Right lobe of liver (tissue), 6 donors: ENCODE measurements at regions not wholly inside any gene's neighbourhood (a gene's known extent, or its start where the extent isn't known, plus 50 kb on each side); places are given as distances from the start of the nearest gene placed in this dataset.

Source experiments
- ATAC-seq, 4 donors: fragments of 200-7000 bp; cut with Tn5 transposase; one replicate each; pipeline ENCODE4 v1.9.1; 2020; ENCODE audit warnings: mild to moderate bottlenecking in 4 of 4, moderate library complexity in 4 of 4
- DNase-seq, 3 donors: peaks; one replicate each; pipeline ENCODE4 v3.0.0-alpha.2; 2020
- H3K27ac ChIP-seq, 3 donors: fragments of 200-600 bp; one replicate each; pipeline ENCODE4 v1.8.0; 2022
- H3K27me3 ChIP-seq, 2 donors: fragments of 200-600 bp; one replicate each; pipeline ENCODE4 v1.8.0; 2022
- H3K36me3 ChIP-seq, 4 donors: fragments of 200-600 bp; sonication (generic) in 1 of 4; one replicate each; pipeline versions ENCODE4 v1.5.1 to v1.8.0; 2017 to 2022; ENCODE audit warnings: control low read depth in 1 of 4
- H3K4me1 ChIP-seq, 4 donors: fragments of 200-600 bp; sonication (generic) in 1 of 4; one replicate each; pipeline versions ENCODE4 v1.5.1 to v1.8.0; 2017 to 2022; ENCODE audit warnings: control low read depth in 1 of 4
- H3K4me3 ChIP-seq, 3 donors: fragments of 200-600 bp; one replicate each; pipeline ENCODE4 v1.8.0; 2022
- H3K9me3 ChIP-seq, 4 donors: fragments of 200-600 bp; sonication (generic) in 1 of 4; one replicate each; pipeline versions ENCODE4 v1.5.1 to v1.8.0; 2017 to 2022; ENCODE audit warnings: control low read depth in 1 of 4
- POLR2A ChIP-seq: fragments of 450-650 bp; IDR thresholded peaks from one replicate; pipeline ENCODE4 v1.6.1; 2017; ENCODE audit warnings: antibody characterized with exemption, mild to moderate bottlenecking
- WGBS: methylation state at CpG from one replicate; pipeline ENCODE4 v1.1.6; 2018; ENCODE audit warnings: low coverage, low lambda C conversion rate; ENCODE audit not compliant: insufficient coverage; ENCODE audit errors: missing lambda C conversion rate; 5-methylcytosine and 5-hydroxymethylcytosine counted together
- intact Hi-C, 2 donors: fragments of 100-400 bp; cut with DNase I; formaldehyde crosslinking; loops; one replicate each; pipeline versions ENCODE4 v1.11.2 to v1.14.1; 2022
- TF ChIP-seq, protein P1 (sequence below), 4 donors: fragments of 200-600 bp in 3 of 4; fragments of 450-650 bp in 1 of 4; IDR thresholded peaks; one replicate each; pipeline versions ENCODE4 v1.5.1 to v1.8.0; 2016 to 2022; ENCODE audit warnings: antibody characterized with exemption in 4 of 4, mild to moderate bottlenecking in 2 of 4
- donor health status: DM: no; HTN: yes; CAD: no.
- donor health status: DM: no; HTN: no; CAD: no.
- donor health status: DM: no; HTN: no; CAD: no.
- donor health status: DM: no; HTN: yes; CAD: no.
- donor health status: DM: no; HTN: yes; CAD: no.

GRCh38 chr14:97524589-97525319 lies 727.6 kb downstream of the VRK1 start:
- no peaks in the 10 kb centered on the region for H3K9me3 ChIP-seq
- H3K4me3 ChIP-seq = no peak overlapping the region
- no peaks in the 10 kb centered on the region for H3K27me3 ChIP-seq
- 46% methylated on average over 6 of the region's 7 CpGs for WGBS
- DNase-seq (no peak), ATAC-seq (no peak)
- no peak overlapping the region for H3K27ac ChIP-seq
- no peaks in the 10 kb centered on the region for H3K4me1 ChIP-seq
- intact Hi-C loops = no loop called here
- no peaks in the 10 kb centered on the region for H3K36me3 ChIP-seq
- no peak for TF ChIP-seq POLR2A

DNA sequence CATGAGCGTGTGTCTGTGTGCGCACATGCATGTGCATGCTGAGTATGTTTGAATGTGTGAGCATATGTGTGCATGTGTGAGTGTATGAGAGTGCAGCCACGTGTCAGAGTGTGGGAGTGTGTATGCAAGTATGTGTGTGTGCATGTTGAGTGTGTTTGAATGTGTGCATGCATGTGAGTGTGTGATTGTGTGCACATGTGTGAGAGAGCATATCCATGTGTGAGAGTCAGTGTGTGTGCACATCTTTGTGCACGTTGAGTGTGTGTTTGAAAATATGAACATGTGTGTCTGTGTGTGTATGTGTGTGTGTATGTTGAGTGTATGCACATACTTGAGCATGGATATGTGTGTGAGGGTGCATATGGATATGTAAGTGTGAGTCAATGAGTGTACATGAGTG lies 730.8 kb downstream of the VRK1 start:
- DNase-seq (no peak), ATAC-seq (no peak)
- WGBS = 61% methylated on average over 4 of the region's 4 CpGs
- no peak for TF ChIP-seq POLR2A
- TF ChIP-seq, protein P1, sequence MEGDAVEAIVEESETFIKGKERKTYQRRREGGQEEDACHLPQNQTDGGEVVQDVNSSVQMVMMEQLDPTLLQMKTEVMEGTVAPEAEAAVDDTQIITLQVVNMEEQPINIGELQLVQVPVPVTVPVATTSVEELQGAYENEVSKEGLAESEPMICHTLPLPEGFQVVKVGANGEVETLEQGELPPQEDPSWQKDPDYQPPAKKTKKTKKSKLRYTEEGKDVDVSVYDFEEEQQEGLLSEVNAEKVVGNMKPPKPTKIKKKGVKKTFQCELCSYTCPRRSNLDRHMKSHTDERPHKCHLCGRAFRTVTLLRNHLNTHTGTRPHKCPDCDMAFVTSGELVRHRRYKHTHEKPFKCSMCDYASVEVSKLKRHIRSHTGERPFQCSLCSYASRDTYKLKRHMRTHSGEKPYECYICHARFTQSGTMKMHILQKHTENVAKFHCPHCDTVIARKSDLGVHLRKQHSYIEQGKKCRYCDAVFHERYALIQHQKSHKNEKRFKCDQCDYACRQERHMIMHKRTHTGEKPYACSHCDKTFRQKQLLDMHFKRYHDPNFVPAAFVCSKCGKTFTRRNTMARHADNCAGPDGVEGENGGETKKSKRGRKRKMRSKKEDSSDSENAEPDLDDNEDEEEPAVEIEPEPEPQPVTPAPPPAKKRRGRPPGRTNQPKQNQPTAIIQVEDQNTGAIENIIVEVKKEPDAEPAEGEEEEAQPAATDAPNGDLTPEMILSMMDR (IDR thresholded peaks at IDR 0.05) = no peak
- Histone ChIP-seq H3K36me3 (no peaks in the 10 kb centered on the region), H3K27ac (no peak overlapping the region), H3K27me3 (no peaks in the 10 kb centered on the region), H3K4me1 (no peaks in the 10 kb centered on the region), H3K4me3 (no peak overlapping the region), H3K9me3 (no peaks in the 10 kb centered on the region)
- intact Hi-C loops = no loop called here

- no peaks in the 10 kb centered on the region for H3K4me1 ChIP-seq
- H3K9me3 ChIP-seq = no peaks in the 10 kb centered on the region
- no peak overlapping the region for H3K27ac ChIP-seq
- DNase-seq (no peak), ATAC-seq (no peak)
- 57% methylated on average over 1 of the region's 1 CpG for WGBS
- H3K36me3 ChIP-seq = no peaks in the 10 kb centered on the region
- TF ChIP-seq POLR2A = no peak
- TF ChIP-seq, protein P1 (IDR thresholded peaks at IDR 0.05) = no peak
- intact Hi-C loops = no loop called here
- no peaks in the 10 kb centered on the region for H3K27me3 ChIP-seq
- H3K4me3 ChIP-seq = no peak overlapping the region
Measured at GRCh38 chr14:97532052-97532451, 734.9 kb downstream of the VRK1 start.

GRCh38 chr14:97536421-97536820 lies 739.2 kb downstream of the VRK1 start:
- intact Hi-C loops = no loop called here
- Histone ChIP-seq H3K4me3 (no peak overlapping the region), H3K27ac (no peak overlapping the region), H3K27me3 (no peaks in the 10 kb centered on the region), H3K9me3 (no peaks in the 10 kb centered on the region), H3K4me1 (no peaks in the 10 kb centered on the region), H3K36me3 (no peaks in the 10 kb centered on the region)
- ATAC-seq (no peak), DNase-seq (no peak)
- 44% methylated on average over 4 of the region's 4 CpGs for WGBS
- TF ChIP-seq POLR2A = no peak
- TF ChIP-seq, protein P1 (IDR thresholded peaks at IDR 0.05) = no peak

- Histone ChIP-seq H3K9me3 (no peaks in the 10 kb centered on the region), H3K27me3 (no peaks in the 10 kb centered on the region), H3K4me1 (no peaks in the 10 kb centered on the region), H3K36me3 (no peaks in the 10 kb centered on the region), H3K4me3 (no peak overlapping the region), H3K27ac (no peak overlapping the region)
- TF ChIP-seq, protein P1 (IDR thresholded peaks at IDR 0.05) = no peak
- no peak for TF ChIP-seq POLR2A
- intact Hi-C loops = no loop called here
- 62% methylated on average over 10 of the region's 10 CpGs for WGBS
- ATAC-seq = no peak
- no peak for DNase-seq
Measured at GRCh38 chr14:97538749-97539410, 741.7 kb downstream of the VRK1 start.
